ENCODE measurements at regions not wholly inside any gene's neighbourhood (a gene's known extent, or its start where the extent isn't known, plus 50 kb on each side); places are given as distances from the start of the nearest gene placed in this dataset.

DNA sequence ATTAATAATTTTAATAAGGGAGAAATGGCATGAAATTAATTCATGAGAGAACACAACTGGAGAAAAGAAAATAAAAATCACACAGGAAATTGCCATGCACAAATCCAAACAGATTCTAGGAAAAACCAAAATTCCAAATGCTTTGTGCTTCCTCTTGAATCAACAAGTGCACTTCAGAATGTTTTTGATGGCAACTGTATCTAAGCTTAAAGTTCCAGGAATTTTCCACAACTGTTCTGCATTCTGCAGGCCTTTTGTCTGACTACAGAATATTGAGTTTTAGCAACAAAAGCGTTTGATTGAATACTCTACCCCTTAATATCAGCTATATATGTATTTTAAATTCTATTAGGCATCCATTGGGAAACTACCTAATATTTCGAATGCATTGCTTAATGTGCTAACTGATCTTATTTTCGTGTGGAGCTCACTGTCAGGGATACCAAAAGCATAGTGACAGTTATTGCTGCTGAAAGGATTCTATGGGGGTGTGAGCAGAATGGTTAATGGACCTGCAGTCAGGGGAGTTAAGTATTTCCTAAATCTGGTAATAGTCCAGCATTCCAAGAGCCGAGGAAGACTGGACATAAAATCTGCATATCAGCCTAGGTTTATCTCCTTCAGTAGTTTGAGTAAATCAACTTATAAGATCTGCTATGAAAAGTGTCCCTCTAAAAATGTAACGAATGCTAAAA is 482.7 kb upstream of the POU3F3 start:
- TF ChIP-seq POLR2AphosphoS5 (IDR thresholded peaks at IDR 0.05) (no peak), POLR2A (IDR thresholded peaks at IDR 0.05) (no peak)
- TF ChIP-seq, protein P1, sequence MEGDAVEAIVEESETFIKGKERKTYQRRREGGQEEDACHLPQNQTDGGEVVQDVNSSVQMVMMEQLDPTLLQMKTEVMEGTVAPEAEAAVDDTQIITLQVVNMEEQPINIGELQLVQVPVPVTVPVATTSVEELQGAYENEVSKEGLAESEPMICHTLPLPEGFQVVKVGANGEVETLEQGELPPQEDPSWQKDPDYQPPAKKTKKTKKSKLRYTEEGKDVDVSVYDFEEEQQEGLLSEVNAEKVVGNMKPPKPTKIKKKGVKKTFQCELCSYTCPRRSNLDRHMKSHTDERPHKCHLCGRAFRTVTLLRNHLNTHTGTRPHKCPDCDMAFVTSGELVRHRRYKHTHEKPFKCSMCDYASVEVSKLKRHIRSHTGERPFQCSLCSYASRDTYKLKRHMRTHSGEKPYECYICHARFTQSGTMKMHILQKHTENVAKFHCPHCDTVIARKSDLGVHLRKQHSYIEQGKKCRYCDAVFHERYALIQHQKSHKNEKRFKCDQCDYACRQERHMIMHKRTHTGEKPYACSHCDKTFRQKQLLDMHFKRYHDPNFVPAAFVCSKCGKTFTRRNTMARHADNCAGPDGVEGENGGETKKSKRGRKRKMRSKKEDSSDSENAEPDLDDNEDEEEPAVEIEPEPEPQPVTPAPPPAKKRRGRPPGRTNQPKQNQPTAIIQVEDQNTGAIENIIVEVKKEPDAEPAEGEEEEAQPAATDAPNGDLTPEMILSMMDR (IDR thresholded peaks at IDR 0.05) = no peak

All from upper lobe of left lung (tissue), 4 donors.